Breast epithelium (tissue), 4 donors: ENCODE measurements at regions not wholly inside any gene's neighbourhood (a gene's known extent, or its start where the extent isn't known, plus 50 kb on each side); places are given as distances from the start of the nearest gene placed in this dataset.
A peak's percentile ranks its signal among the peaks of the same experiment; 100 is the strongest.

Experiments used
- DNase-seq, 2 donors: peaks; one replicate each; pipeline ENCODE4 v3.0.0-alpha.2; 2019; ENCODE audit warnings: low spot score in 2 of 2
- H3K27ac ChIP-seq, 2 donors: fragments of 200-600 bp; sonication (generic) in 1 of 2; one replicate each; pipeline ENCODE4 v1.5.1; 2016 to 2019; ENCODE audit warnings: mild to moderate bottlenecking in 1 of 2
- H3K27me3 ChIP-seq, 2 donors: fragments of 200-600 bp; sonication (generic) in 1 of 2; one replicate each; pipeline versions ENCODE4 v1.5.1 to v1.6.0; 2017 to 2019; ENCODE audit warnings: control low read depth in 1 of 2, mild to moderate bottlenecking in 1 of 2
- H3K36me3 ChIP-seq: fragments of 200-600 bp; one replicate; pipeline ENCODE4 v1.5.1; 2019
- H3K4me1 ChIP-seq, 2 donors: fragments of 200-600 bp; sonication (generic); one replicate each; pipeline ENCODE4 v1.5.1; 2016 to 2019; ENCODE audit warnings: control low read depth in 1 of 2
- H3K4me3 ChIP-seq, 3 donors: fragments of 200-600 bp; sonication (generic); 1 replicate in 2 of 3; 2 replicates in 1 of 3; pipeline ENCODE4 v1.5.1; 2016 to 2019; ENCODE audit warnings: mild to moderate bottlenecking in 3 of 3, moderate library complexity in 2 of 3
- H3K9me3 ChIP-seq, 2 donors: fragments of 200-600 bp; sonication (generic) in 1 of 2; one replicate each; pipeline ENCODE4 v1.5.1; 2016 to 2019; ENCODE audit warnings: control low read depth in 1 of 2
- POLR2A ChIP-seq: fragments of 450-650 bp; IDR thresholded peaks from one replicate; pipeline ENCODE4 v1.6.1; 2016; ENCODE audit warnings: antibody characterized with exemption, mild to moderate bottlenecking, moderate library complexity
- POLR2AphosphoS5 ChIP-seq, 3 donors: sonication (generic); formaldehyde crosslinking; IDR thresholded peaks; one replicate each; pipeline ENCODE4 v1.6.1; 2017; ENCODE audit warnings: antibody characterized with exemption in 3 of 3
- intact Hi-C: fragments of 100-400 bp; cut with DNase I; formaldehyde crosslinking; loops from one replicate; pipeline ENCODE4 v1.15.1; 2023; ENCODE audit warnings: low total_unique reads
- TF ChIP-seq, protein P1 (sequence below), 3 donors: fragments of 450-650 bp; IDR thresholded peaks; one replicate each; pipeline ENCODE4 v1.5.1; 2016 to 2017; ENCODE audit warnings: antibody characterized with exemption in 3 of 3, mild to moderate bottlenecking in 3 of 3, moderate library complexity in 3 of 3

- H3K4me3 ChIP-seq: no peak overlapping the region
- intact Hi-C loops: no loop called here
- no peak for DNase-seq
- no peaks in the 10 kb centered on the region for H3K36me3 ChIP-seq
- no peaks in the 10 kb centered on the region for H3K9me3 ChIP-seq
- no peak overlapping the region for H3K27ac ChIP-seq
- H3K27me3 ChIP-seq: no peaks in the 10 kb centered on the region
- H3K4me1 ChIP-seq: no peaks in the 10 kb centered on the region
- TF ChIP-seq POLR2AphosphoS5 (IDR thresholded peaks at IDR 0.05) (no peak), POLR2A (no peak)
- TF ChIP-seq, protein P1, sequence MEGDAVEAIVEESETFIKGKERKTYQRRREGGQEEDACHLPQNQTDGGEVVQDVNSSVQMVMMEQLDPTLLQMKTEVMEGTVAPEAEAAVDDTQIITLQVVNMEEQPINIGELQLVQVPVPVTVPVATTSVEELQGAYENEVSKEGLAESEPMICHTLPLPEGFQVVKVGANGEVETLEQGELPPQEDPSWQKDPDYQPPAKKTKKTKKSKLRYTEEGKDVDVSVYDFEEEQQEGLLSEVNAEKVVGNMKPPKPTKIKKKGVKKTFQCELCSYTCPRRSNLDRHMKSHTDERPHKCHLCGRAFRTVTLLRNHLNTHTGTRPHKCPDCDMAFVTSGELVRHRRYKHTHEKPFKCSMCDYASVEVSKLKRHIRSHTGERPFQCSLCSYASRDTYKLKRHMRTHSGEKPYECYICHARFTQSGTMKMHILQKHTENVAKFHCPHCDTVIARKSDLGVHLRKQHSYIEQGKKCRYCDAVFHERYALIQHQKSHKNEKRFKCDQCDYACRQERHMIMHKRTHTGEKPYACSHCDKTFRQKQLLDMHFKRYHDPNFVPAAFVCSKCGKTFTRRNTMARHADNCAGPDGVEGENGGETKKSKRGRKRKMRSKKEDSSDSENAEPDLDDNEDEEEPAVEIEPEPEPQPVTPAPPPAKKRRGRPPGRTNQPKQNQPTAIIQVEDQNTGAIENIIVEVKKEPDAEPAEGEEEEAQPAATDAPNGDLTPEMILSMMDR (IDR thresholded peaks at IDR 0.05): no peak
Measured at GRCh38 chr1:21366288-21366687, 73.6 kb upstream of the NBPF3 start.

GRCh38 chr1:21365036-21365435 lies 74.8 kb upstream of the ECE1 start:
- H3K27me3 ChIP-seq: no peaks in the 10 kb centered on the region
- intact Hi-C loops: no loop called here

DNA sequence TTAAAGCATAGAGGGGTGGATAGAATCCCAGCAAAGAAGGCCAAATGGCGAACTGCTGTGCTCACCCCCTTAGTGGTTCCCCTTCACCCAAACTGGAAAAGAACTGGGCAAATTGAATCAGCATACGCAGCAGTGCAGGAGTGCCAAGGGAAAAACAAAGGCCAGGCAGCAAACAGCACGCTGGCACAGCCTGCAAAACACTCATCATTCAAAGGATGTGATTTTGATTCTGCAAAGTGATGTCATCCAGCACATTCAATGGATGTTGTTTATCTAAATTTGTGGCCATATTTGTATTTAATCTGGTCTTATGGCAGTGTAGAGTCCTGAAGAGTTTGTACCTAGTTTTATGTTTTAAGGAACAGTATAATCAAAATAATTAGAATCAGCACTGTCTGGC lies 71.8 kb upstream of the ECE1 start:
- Histone ChIP-seq H3K4me1 (no peaks in the 10 kb centered on the region), H3K4me3 (no peak overlapping the region), H3K9me3 (no peaks in the 10 kb centered on the region), H3K27me3 (no peaks in the 10 kb centered on the region), H3K27ac (no peak overlapping the region), H3K36me3 (no peaks in the 10 kb centered on the region)
- no peak for DNase-seq
- TF ChIP-seq, protein P1 (IDR thresholded peaks at IDR 0.05): no peak
- no peak for TF ChIP-seq POLR2A
- TF ChIP-seq POLR2AphosphoS5 (IDR thresholded peaks at IDR 0.05): no peak
- intact Hi-C loops: no loop called here

More at GRCh38 chr1:21365036-21365435, 74.8 kb upstream of the ECE1 start:
- H3K4me1 ChIP-seq: no peaks in the 10 kb centered on the region
- no peak overlapping the region for H3K4me3 ChIP-seq
- H3K9me3 ChIP-seq: no peaks in the 10 kb centered on the region
- DNase-seq: no peak
- H3K36me3 ChIP-seq: no peaks in the 10 kb centered on the region
- no peak overlapping the region for H3K27ac ChIP-seq
- TF ChIP-seq, protein P1 (IDR thresholded peaks at IDR 0.05): no peak
- TF ChIP-seq POLR2AphosphoS5 (IDR thresholded peaks at IDR 0.05) (no peak), POLR2A (no peak)

GRCh38 chr1:21361506-21361905 lies 71.2 kb upstream of the ECE1 start:
- TF ChIP-seq POLR2A (no peak), POLR2AphosphoS5 (IDR thresholded peaks at IDR 0.05) (no peak)
- TF ChIP-seq, protein P1 (IDR thresholded peaks at IDR 0.05): no peak
- Histone ChIP-seq H3K36me3 (no peaks in the 10 kb centered on the region), H3K27ac (peak overlapping the region in 1 of 2 donors; percentile 12), H3K4me3 (no peak overlapping the region), H3K27me3 (no peaks in the 10 kb centered on the region), H3K4me1 (no peaks in the 10 kb centered on the region), H3K9me3 (no peaks in the 10 kb centered on the region)
- DNase-seq: no peak
- intact Hi-C loops: no loop called here

DNA sequence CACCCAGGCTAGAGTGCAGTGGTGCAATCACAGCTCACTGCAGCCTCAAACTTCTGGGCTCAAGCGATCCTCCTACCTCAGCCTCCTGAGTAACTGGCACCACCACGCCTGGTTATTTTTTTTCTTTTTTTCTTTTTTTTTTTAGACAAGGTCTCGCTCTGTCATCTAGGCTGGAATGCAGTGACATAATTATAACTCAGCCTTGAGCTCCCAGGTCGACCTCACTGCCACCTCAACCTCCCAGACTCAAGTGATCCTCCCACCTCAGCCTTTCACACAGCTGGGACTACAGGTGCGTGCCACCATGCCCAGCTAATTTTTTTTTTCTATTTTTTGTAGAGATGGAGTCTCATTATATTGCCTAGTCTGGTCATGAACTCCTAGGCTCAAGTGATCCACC lies 66.9 kb upstream of the ECE1 start:
- TF ChIP-seq POLR2A (no peak), POLR2AphosphoS5 (IDR thresholded peaks at IDR 0.05) (no peak)
- TF ChIP-seq, protein P1 (IDR thresholded peaks at IDR 0.05): no peak

More for the DNA sequence above, 66.9 kb upstream of the ECE1 start:
- intact Hi-C loops: no loop called here
- Histone ChIP-seq H3K9me3 (no peaks in the 10 kb centered on the region), H3K36me3 (no peaks in the 10 kb centered on the region), H3K27me3 (no peaks in the 10 kb centered on the region), H3K27ac (no peak overlapping the region), H3K4me3 (no peak overlapping the region), H3K4me1 (no peaks in the 10 kb centered on the region)
- DNase-seq: no peak
